GM12878 (cell line): ENCODE measurements at regions not wholly inside any gene's neighbourhood (a gene's known extent, or its start where the extent isn't known, plus 50 kb on each side); places are given as distances from the start of the nearest gene placed in this dataset.

Experiments
- CREM ChIP-seq: IDR thresholded peaks from 2 replicates; pipeline ENCODE4 v1.6.1; 2014; ENCODE audit warnings: antibody characterized with exemption, low read depth
- EP300 ChIP-seq, 2 experiments: fragments of 150-350 bp in 1 of 2; IDR thresholded peaks; 2 replicates each; pipeline ENCODE4 v1.6.1; 2011 to 2012; ENCODE audit warnings: low read depth in 2 of 2, low read length in 2 of 2, borderline replicate concordance in 1 of 2, improper control_type of control experiment in 1 of 2, inconsistent platforms in 1 of 2; ENCODE audit not compliant: control insufficient read depth in 1 of 2
- MTA2 ChIP-seq: fragments of 450-650 bp; IDR thresholded peaks from 2 replicates; pipeline ENCODE4 v1.6.1; 2016; ENCODE audit warnings: low read depth, mild to moderate bottlenecking, moderate library complexity
- NFIC ChIP-seq: IDR thresholded peaks from 2 replicates; pipeline ENCODE4 v1.6.1; 2012; ENCODE audit warnings: low read depth, mild to moderate bottlenecking, inconsistent platforms, low read length, moderate library complexity
- NR2C1 ChIP-seq: fragments of 450-650 bp; IDR thresholded peaks from 2 replicates; pipeline ENCODE4 v1.6.1; 2017; ENCODE audit warnings: antibody characterized with exemption, mild to moderate bottlenecking, moderate library complexity
- POLR2A ChIP-seq: IDR thresholded peaks from 2 replicates; pipeline ENCODE4 v1.6.1; 2011; ENCODE audit warnings: low read depth, mild to moderate bottlenecking, low read length
- RAD21 ChIP-seq: IDR thresholded peaks from 2 replicates; pipeline ENCODE4 v1.6.1; 2011; ENCODE audit warnings: mild to moderate bottlenecking, low read depth, low read length, moderate library complexity; ENCODE audit not compliant: insufficient read depth
- SIN3A ChIP-seq: IDR thresholded peaks from 2 replicates; pipeline ENCODE4 v1.6.1; 2012; ENCODE audit warnings: low read depth, low read length, improper control_type of control experiment
- SP1 ChIP-seq: IDR thresholded peaks from one replicate; pipeline ENCODE4 v1.6.1; 2011; ENCODE audit warnings: low read depth, low read length
- TCF7 ChIP-seq: IDR thresholded peaks from 2 replicates; pipeline ENCODE4 v1.6.1; 2014; ENCODE audit warnings: antibody characterized with exemption, borderline replicate concordance
- TF ChIP-seq, protein P1 (sequence below), 3 experiments: IDR thresholded peaks in 2 of 3; conservative IDR thresholded peaks in 1 of 3; 2 replicates each; pipeline ENCODE4 v1.5.1; 2011; ENCODE audit warnings: low read depth in 3 of 3, low read length in 3 of 3, mild to moderate bottlenecking in 3 of 3, control low read depth in 2 of 3, moderate library complexity in 2 of 3, inconsistent platforms in 1 of 3, mixed read lengths in 1 of 3; ENCODE audit not compliant: control insufficient read depth in 2 of 3, insufficient read depth in 1 of 3; ENCODE audit errors: extremely low read depth in 1 of 3
- TF ChIP-seq, protein P2 (sequence below): IDR thresholded peaks from 2 replicates; pipeline ENCODE4 v1.6.1; 2011; ENCODE audit warnings: borderline replicate concordance, low read depth, mild to moderate bottlenecking, moderate library complexity, mixed read lengths, low read length; ENCODE audit not compliant: insufficient read depth; ENCODE audit errors: extremely low read length
- TF ChIP-seq, protein P3 (sequence below): IDR thresholded peaks from 2 replicates; pipeline ENCODE4 v1.6.1; 2012; ENCODE audit warnings: mild to moderate bottlenecking, low read depth, low read length
- TF ChIP-seq, protein P4 (sequence below): IDR thresholded peaks from 2 replicates; pipeline ENCODE4 v1.6.1; 2011; ENCODE audit warnings: low read depth, low read length, improper control_type of control experiment, borderline replicate concordance

- TF ChIP-seq, protein P1, sequence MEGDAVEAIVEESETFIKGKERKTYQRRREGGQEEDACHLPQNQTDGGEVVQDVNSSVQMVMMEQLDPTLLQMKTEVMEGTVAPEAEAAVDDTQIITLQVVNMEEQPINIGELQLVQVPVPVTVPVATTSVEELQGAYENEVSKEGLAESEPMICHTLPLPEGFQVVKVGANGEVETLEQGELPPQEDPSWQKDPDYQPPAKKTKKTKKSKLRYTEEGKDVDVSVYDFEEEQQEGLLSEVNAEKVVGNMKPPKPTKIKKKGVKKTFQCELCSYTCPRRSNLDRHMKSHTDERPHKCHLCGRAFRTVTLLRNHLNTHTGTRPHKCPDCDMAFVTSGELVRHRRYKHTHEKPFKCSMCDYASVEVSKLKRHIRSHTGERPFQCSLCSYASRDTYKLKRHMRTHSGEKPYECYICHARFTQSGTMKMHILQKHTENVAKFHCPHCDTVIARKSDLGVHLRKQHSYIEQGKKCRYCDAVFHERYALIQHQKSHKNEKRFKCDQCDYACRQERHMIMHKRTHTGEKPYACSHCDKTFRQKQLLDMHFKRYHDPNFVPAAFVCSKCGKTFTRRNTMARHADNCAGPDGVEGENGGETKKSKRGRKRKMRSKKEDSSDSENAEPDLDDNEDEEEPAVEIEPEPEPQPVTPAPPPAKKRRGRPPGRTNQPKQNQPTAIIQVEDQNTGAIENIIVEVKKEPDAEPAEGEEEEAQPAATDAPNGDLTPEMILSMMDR (IDR thresholded peaks at IDR 0.05 in 2 of 3, conservative IDR thresholded peaks at IDR 0.05 in 1 of 3; ENCODE audit: control insufficient read depth in 2 of 3, extremely low read depth in 1 of 3, insufficient read depth in 1 of 3, low read depth in 3 of 3, low read length in 3 of 3) = no peak
- TF ChIP-seq TCF7 (no peak), POLR2A (no peak), MTA2 (no peak), CREM (no peak), NR2C1 (no peak), EP300 (IDR thresholded peaks at IDR 0.05; ENCODE audit: borderline replicate concordance in 1 of 2, control insufficient read depth in 1 of 2, low read depth in 2 of 2, low read length in 2 of 2) (no peak), SP1 (no peak), NFIC (no peak), SIN3A (no peak), RAD21 (no peak)
- TF ChIP-seq, protein P2, sequence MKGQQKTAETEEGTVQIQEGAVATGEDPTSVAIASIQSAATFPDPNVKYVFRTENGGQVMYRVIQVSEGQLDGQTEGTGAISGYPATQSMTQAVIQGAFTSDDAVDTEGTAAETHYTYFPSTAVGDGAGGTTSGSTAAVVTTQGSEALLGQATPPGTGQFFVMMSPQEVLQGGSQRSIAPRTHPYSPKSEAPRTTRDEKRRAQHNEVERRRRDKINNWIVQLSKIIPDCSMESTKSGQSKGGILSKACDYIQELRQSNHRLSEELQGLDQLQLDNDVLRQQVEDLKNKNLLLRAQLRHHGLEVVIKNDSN = no peak
- TF ChIP-seq, protein P3, sequence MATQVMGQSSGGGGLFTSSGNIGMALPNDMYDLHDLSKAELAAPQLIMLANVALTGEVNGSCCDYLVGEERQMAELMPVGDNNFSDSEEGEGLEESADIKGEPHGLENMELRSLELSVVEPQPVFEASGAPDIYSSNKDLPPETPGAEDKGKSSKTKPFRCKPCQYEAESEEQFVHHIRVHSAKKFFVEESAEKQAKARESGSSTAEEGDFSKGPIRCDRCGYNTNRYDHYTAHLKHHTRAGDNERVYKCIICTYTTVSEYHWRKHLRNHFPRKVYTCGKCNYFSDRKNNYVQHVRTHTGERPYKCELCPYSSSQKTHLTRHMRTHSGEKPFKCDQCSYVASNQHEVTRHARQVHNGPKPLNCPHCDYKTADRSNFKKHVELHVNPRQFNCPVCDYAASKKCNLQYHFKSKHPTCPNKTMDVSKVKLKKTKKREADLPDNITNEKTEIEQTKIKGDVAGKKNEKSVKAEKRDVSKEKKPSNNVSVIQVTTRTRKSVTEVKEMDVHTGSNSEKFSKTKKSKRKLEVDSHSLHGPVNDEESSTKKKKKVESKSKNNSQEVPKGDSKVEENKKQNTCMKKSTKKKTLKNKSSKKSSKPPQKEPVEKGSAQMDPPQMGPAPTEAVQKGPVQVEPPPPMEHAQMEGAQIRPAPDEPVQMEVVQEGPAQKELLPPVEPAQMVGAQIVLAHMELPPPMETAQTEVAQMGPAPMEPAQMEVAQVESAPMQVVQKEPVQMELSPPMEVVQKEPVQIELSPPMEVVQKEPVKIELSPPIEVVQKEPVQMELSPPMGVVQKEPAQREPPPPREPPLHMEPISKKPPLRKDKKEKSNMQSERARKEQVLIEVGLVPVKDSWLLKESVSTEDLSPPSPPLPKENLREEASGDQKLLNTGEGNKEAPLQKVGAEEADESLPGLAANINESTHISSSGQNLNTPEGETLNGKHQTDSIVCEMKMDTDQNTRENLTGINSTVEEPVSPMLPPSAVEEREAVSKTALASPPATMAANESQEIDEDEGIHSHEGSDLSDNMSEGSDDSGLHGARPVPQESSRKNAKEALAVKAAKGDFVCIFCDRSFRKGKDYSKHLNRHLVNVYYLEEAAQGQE = no peak
- TF ChIP-seq, protein P4, sequence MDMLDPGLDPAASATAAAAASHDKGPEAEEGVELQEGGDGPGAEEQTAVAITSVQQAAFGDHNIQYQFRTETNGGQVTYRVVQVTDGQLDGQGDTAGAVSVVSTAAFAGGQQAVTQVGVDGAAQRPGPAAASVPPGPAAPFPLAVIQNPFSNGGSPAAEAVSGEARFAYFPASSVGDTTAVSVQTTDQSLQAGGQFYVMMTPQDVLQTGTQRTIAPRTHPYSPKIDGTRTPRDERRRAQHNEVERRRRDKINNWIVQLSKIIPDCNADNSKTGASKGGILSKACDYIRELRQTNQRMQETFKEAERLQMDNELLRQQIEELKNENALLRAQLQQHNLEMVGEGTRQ = no peak
Observed at GRCh38 chr1:79815115-79815514, 808.6 kb upstream of the ADGRL4 start.
